Parathyroid adenoma (tissue), 2 donors: ENCODE measurements at regions not wholly inside any gene's neighbourhood (a gene's known extent, or its start where the extent isn't known, plus 50 kb on each side); places are given as distances from the start of the nearest gene placed in this dataset.

Source experiments
- H2AFZ ChIP-seq: fragments of 300-600 bp; sonication (generic); one replicate; pipeline ENCODE4 v1.7.0; 2017; ENCODE audit warnings: antibody characterized with exemption, mild to moderate bottlenecking
- H3K27ac ChIP-seq: fragments of 300-600 bp; sonication (generic); one replicate; pipeline ENCODE4 v1.7.0; 2017
- H3K27me3 ChIP-seq: fragments of 300-600 bp; sonication (generic); one replicate; pipeline ENCODE4 v1.7.0; 2017; ENCODE audit warnings: low read length; ENCODE audit not compliant: control insufficient read depth, insufficient read depth
- H3K36me3 ChIP-seq: fragments of 300-600 bp; sonication (generic); one replicate; pipeline ENCODE4 v1.7.0; 2017; ENCODE audit warnings: low read length; ENCODE audit not compliant: control insufficient read depth, insufficient read depth
- H3K4me1 ChIP-seq: fragments of 300-600 bp; sonication (generic); one replicate; pipeline ENCODE4 v1.7.0; 2017; ENCODE audit warnings: control low read depth
- H3K4me2 ChIP-seq: fragments of 300-600 bp; sonication (generic); one replicate; pipeline ENCODE4 v1.7.0; 2017; ENCODE audit warnings: low read length
- H3K4me3 ChIP-seq: fragments of 300-600 bp; sonication (generic); one replicate; pipeline ENCODE4 v1.7.0; 2017; ENCODE audit warnings: low read depth, low read length
- H3K79me2 ChIP-seq: fragments of 300-600 bp; sonication (generic); one replicate; pipeline ENCODE4 v1.7.0; 2017; ENCODE audit warnings: control low read depth
- H3K9ac ChIP-seq: fragments of 300-600 bp; sonication (generic); one replicate; pipeline ENCODE4 v1.7.0; 2017; ENCODE audit warnings: mild to moderate bottlenecking
- H3K9me3 ChIP-seq: fragments of 300-600 bp; sonication (generic); one replicate; pipeline ENCODE4 v1.7.0; 2017; ENCODE audit warnings: low read length; ENCODE audit not compliant: control insufficient read depth
- CTCF ChIP-seq: fragments of 300-600 bp; sonication (generic); IDR thresholded peaks from one replicate; pipeline ENCODE4 v1.7.0; 2017; ENCODE audit warnings: antibody characterized with exemption, mild to moderate bottlenecking
- donor health status: primary hyperparathyroidism.

- Histone ChIP-seq H3K36me3 (no peaks in the 10 kb centered on the region), H3K79me2 (no peaks in the 10 kb centered on the region), H3K4me1 (no peaks in the 10 kb centered on the region), H3K4me2 (no peak overlapping the region), H3K9me3 (no peaks in the 10 kb centered on the region), H3K9ac (no peak overlapping the region), H3K27me3 (no peaks in the 10 kb centered on the region), H3K4me3 (no peak overlapping the region), H2AFZ (no peak overlapping the region), H3K27ac (no peak overlapping the region)
- TF ChIP-seq CTCF = no peak
Observed at GRCh38 chr18:78586586-78586985, 393.0 kb upstream of the SALL3 start.

- Histone ChIP-seq H3K9me3 (no peaks in the 10 kb centered on the region), H3K4me3 (no peak overlapping the region), H2AFZ (no peak overlapping the region), H3K36me3 (no peaks in the 10 kb centered on the region), H3K4me1 (no peaks in the 10 kb centered on the region), H3K4me2 (no peak overlapping the region), H3K9ac (no peak overlapping the region), H3K27ac (no peak overlapping the region), H3K79me2 (no peaks in the 10 kb centered on the region), H3K27me3 (no peaks in the 10 kb centered on the region)
- TF ChIP-seq CTCF = no peak
Observed at GRCh38 chr18:78587096-78587495, 392.5 kb upstream of the SALL3 start.

GRCh38 chr18:78587626-78588600 lies 391.7 kb upstream of the SALL3 start:
- no peak overlapping the region for H3K9ac ChIP-seq
- H3K36me3 ChIP-seq = no peaks in the 10 kb centered on the region
- H3K4me1 ChIP-seq = no peaks in the 10 kb centered on the region
- H3K9me3 ChIP-seq = no peaks in the 10 kb centered on the region
- TF ChIP-seq CTCF = no peak
- no peak overlapping the region for H2AFZ ChIP-seq
- H3K27me3 ChIP-seq = no peaks in the 10 kb centered on the region
- no peak overlapping the region for H3K27ac ChIP-seq
- H3K4me2 ChIP-seq = no peak overlapping the region
- no peak overlapping the region for H3K4me3 ChIP-seq
- no peaks in the 10 kb centered on the region for H3K79me2 ChIP-seq

GRCh38 chr18:78589916-78590437 lies 389.6 kb upstream of the SALL3 start:
- no peaks in the 10 kb centered on the region for H3K4me1 ChIP-seq
- TF ChIP-seq CTCF = no peak
- H2AFZ ChIP-seq = no peak overlapping the region
- H3K79me2 ChIP-seq = no peaks in the 10 kb centered on the region
- H3K4me3 ChIP-seq = no peak overlapping the region
- no peak overlapping the region for H3K4me2 ChIP-seq
- no peaks in the 10 kb centered on the region for H3K9me3 ChIP-seq
- no peak overlapping the region for H3K9ac ChIP-seq
- no peaks in the 10 kb centered on the region for H3K27me3 ChIP-seq
- no peak overlapping the region for H3K27ac ChIP-seq
- no peaks in the 10 kb centered on the region for H3K36me3 ChIP-seq
